Heart left ventricle (tissue), 13 donors: ENCODE measurements at regions not wholly inside any gene's neighbourhood (a gene's known extent, or its start where the extent isn't known, plus 50 kb on each side); places are given as distances from the start of the nearest gene placed in this dataset.

Source experiments
- CTCF ChIP-seq, 12 donors: fragments of 200-600 bp; sonication (generic) in 4 of 12; IDR thresholded peaks; one replicate each; pipeline versions ENCODE4 v1.5.0 to v1.8.0; 2018 to 2022; ENCODE audit warnings: antibody characterized with exemption in 12 of 12, mild to moderate bottlenecking in 5 of 12
- POLR2A ChIP-seq, 2 donors: fragments of 450-650 bp; IDR thresholded peaks; one replicate each; pipeline ENCODE4 v1.6.1; 2017; ENCODE audit warnings: antibody characterized with exemption in 2 of 2, mild to moderate bottlenecking in 2 of 2, moderate library complexity in 2 of 2
- donor health status: ischemic (EF 13 %, LVEDD 7.1; RV severe dilation, severe dysfunction).
- donor health status: DM: no; HTN: yes; CAD: no.
- donor health status: DM: no; HTN: no; CAD: no.
- donor health status: ischemic (EF 25% LVEDD 6.9; RV normal size, moderate dysfunction).
- donor health status: ischemic (EF 25% LVEDD 5.7; RV mildly dilated, moderate dysfunction).
- donor health status: ischemic (EF 35%, LVEDD 5.7; RV mildly dilated, moderate dysfunction).
- donor health status: nonischemic (EF 11% LVEDD 7.7; RV severe dilation, severe dysfunction).
- donor health status: DM: yes; HTN: yes; CAD: no.
- donor health status: PGD.
- donor health status: ischemic (EF 29% LVEDD 5.4; RV normal size, mild dysfunction).
- donor health status: nonischemic (EF 23%, LVEDD 6.1; RV moderate dilation, normal function).

DNA sequence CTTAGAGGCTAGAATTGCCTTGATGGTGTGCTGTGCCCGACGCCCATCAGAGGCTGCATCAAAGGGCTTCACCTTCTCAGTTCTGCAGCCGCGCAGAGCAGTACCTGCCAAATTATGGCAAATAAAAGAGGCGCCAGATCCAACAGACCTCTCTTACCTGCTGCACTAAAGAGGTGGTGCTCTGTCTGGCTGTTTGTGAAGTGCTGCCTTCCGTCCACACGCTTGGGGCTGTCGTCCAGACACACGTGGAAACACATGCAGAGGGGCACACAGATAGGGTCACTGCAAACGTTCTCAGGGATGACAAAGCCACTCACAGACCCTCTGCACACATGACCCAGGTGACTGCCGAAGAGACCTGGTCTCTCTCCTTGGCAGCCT is 617.5 kb downstream of the VRK1 start:
- TF ChIP-seq CTCF (IDR thresholded peaks at IDR 0.05) (no peak), POLR2A (IDR thresholded peaks at IDR 0.05) (no peak)
